Body of pancreas (tissue), 4 donors: ENCODE measurements at regions not wholly inside any gene's neighbourhood (a gene's known extent, or its start where the extent isn't known, plus 50 kb on each side); places are given as distances from the start of the nearest gene placed in this dataset.

Experiments
- CTCF ChIP-seq, 7 experiments: fragments of 450-650 bp in 4 of 7; fragments of 200-600 bp in 3 of 7; sonication (generic) in 3 of 7; IDR thresholded peaks; one replicate each; pipeline ENCODE4 v1.5.1; 2016 to 2019; ENCODE audit warnings: antibody characterized with exemption in 7 of 7
- POLR2A ChIP-seq, 3 donors: fragments of 450-650 bp; IDR thresholded peaks; one replicate each; pipeline ENCODE4 v1.6.1; 2016; ENCODE audit warnings: antibody characterized with exemption in 3 of 3, mild to moderate bottlenecking in 2 of 3

GRCh38 chr20:55605594-55605993, 399.7 kb downstream of the CBLN4 start:
- TF ChIP-seq POLR2A (IDR thresholded peaks at IDR 0.05) (no peak), CTCF (IDR thresholded peaks at IDR 0.05) (no peak)
